Hepatocyte (in vitro differentiated cells): ENCODE measurements at regions not wholly inside any gene's neighbourhood (a gene's known extent, or its start where the extent isn't known, plus 50 kb on each side); places are given as distances from the start of the nearest gene placed in this dataset.

ENCODE experiments used
- EZH2 ChIP-seq: fragments of 200-600 bp; sonication (generic); IDR thresholded peaks from 2 replicates; pipeline ENCODE4 v1.6.1; 2016; ENCODE audit warnings: antibody characterized with exemption, mild to moderate bottlenecking, borderline replicate concordance
- EZH2phosphoT487 ChIP-seq: fragments of 200-600 bp; sonication (generic); IDR thresholded peaks from one replicate; pipeline ENCODE4 v1.6.1; 2018; ENCODE audit warnings: antibody characterized with exemption, mild to moderate bottlenecking, low read depth, moderate library complexity; ENCODE audit not compliant: unreplicated experiment, severe bottlenecking
- TF ChIP-seq, protein P1 (sequence below): fragments of 200-600 bp; sonication (generic); IDR thresholded peaks from 2 replicates; pipeline ENCODE4 v1.5.1; 2016; ENCODE audit warnings: antibody characterized with exemption, mild to moderate bottlenecking; ENCODE audit not compliant: poor library complexity

DNA sequence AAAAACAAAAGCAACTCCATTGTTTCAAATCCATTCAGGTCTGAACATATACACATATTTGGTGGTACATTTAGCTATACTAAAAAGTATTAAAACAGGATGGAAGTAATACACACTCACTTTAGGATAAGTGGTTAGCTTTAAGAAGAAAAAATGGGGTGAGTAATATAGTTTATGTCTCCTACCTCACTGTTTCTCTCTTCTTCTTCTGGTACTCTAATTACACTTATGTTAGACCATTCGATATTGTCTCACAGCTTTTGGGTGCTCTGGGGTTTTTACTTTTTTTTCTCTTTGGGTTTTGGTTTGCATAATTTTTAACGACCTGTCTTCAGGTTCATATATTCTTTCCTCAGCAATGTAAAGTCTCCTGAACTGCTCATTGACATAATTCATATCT, 75.4 kb upstream of the AKAP13 start:
- TF ChIP-seq, protein P1, sequence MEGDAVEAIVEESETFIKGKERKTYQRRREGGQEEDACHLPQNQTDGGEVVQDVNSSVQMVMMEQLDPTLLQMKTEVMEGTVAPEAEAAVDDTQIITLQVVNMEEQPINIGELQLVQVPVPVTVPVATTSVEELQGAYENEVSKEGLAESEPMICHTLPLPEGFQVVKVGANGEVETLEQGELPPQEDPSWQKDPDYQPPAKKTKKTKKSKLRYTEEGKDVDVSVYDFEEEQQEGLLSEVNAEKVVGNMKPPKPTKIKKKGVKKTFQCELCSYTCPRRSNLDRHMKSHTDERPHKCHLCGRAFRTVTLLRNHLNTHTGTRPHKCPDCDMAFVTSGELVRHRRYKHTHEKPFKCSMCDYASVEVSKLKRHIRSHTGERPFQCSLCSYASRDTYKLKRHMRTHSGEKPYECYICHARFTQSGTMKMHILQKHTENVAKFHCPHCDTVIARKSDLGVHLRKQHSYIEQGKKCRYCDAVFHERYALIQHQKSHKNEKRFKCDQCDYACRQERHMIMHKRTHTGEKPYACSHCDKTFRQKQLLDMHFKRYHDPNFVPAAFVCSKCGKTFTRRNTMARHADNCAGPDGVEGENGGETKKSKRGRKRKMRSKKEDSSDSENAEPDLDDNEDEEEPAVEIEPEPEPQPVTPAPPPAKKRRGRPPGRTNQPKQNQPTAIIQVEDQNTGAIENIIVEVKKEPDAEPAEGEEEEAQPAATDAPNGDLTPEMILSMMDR = no peak
- no peak for TF ChIP-seq EZH2phosphoT487
- TF ChIP-seq EZH2 = no peak
